HUES64 (cell line): ENCODE measurements at regions not wholly inside any gene's neighbourhood (a gene's known extent, or its start where the extent isn't known, plus 50 kb on each side); places are given as distances from the start of the nearest gene placed in this dataset.

Experiments
- H3K27ac ChIP-seq: 2 replicates; pipeline ENCODE4 v1.7.0; 2013; ENCODE audit warnings: low read depth, low read length, inconsistent platforms
- H3K27me3 ChIP-seq: 2 replicates; pipeline ENCODE4 v1.6.1; 2013; ENCODE audit warnings: mild to moderate bottlenecking, low read length; ENCODE audit not compliant: insufficient read depth
- H3K36me3 ChIP-seq: 2 replicates; pipeline ENCODE4 v1.6.1; 2013; ENCODE audit warnings: mild to moderate bottlenecking, low read length; ENCODE audit not compliant: insufficient read depth
- H3K4me1 ChIP-seq: 2 replicates; pipeline ENCODE4 v1.6.1; 2013; ENCODE audit warnings: mild to moderate bottlenecking, low read length, moderate library complexity; ENCODE audit not compliant: insufficient read depth
- H3K4me3 ChIP-seq: 2 replicates; pipeline ENCODE4 v1.5.1; 2013; ENCODE audit warnings: mild to moderate bottlenecking, low read length, moderate library complexity
- H3K9ac ChIP-seq: 2 replicates; pipeline ENCODE4 v1.6.1; 2013; ENCODE audit warnings: mild to moderate bottlenecking, low read depth, low read length
- H3K9me3 ChIP-seq: 2 replicates; pipeline ENCODE4 v1.6.1; 2013; ENCODE audit warnings: low read depth, low read length; ENCODE audit not compliant: insufficient read depth
- WGBS: fragments of 150-250, 120-280 bp; methylation state at CpG from one replicate; pipeline ENCODE4 v1.1.7; 2013; ENCODE audit warnings: missing lambda C conversion rate; 5-methylcytosine and 5-hydroxymethylcytosine counted together

- no peaks in the 10 kb centered on the region for H3K36me3 ChIP-seq
- H3K4me3 ChIP-seq = no peak overlapping the region
- no peaks in the 10 kb centered on the region for H3K9me3 ChIP-seq
- H3K27me3 ChIP-seq = no peaks in the 10 kb centered on the region
- no peak overlapping the region for H3K27ac ChIP-seq
- 91% methylated on average over 1 of the region's 1 CpG for WGBS
- H3K9ac ChIP-seq = no peak overlapping the region
- no peaks in the 10 kb centered on the region for H3K4me1 ChIP-seq
Observed at GRCh38 chr3:147640781-147641180, 231.6 kb downstream of the ZIC1 start.

GRCh38 chr3:147645761-147646160 lies 236.6 kb downstream of the ZIC1 start:
- no peaks in the 10 kb centered on the region for H3K4me1 ChIP-seq
- 89% methylated on average over 1 of the region's 1 CpG for WGBS
- H3K9ac ChIP-seq = no peak overlapping the region
- no peak overlapping the region for H3K27ac ChIP-seq
- H3K27me3 ChIP-seq = no peaks in the 10 kb centered on the region
- H3K4me3 ChIP-seq = no peak overlapping the region
- H3K9me3 ChIP-seq = no peaks in the 10 kb centered on the region
- no peaks in the 10 kb centered on the region for H3K36me3 ChIP-seq

GRCh38 chr3:147649475-147649874 lies 240.3 kb downstream of the ZIC1 start:
- H3K27me3 ChIP-seq = no peaks in the 10 kb centered on the region
- no peaks in the 10 kb centered on the region for H3K9me3 ChIP-seq
- no peaks in the 10 kb centered on the region for H3K36me3 ChIP-seq
- 99% methylated on average over 3 of the region's 3 CpGs for WGBS
- H3K9ac ChIP-seq = no peak overlapping the region
- H3K4me3 ChIP-seq = no peak overlapping the region
- no peaks in the 10 kb centered on the region for H3K4me1 ChIP-seq
- no peak overlapping the region for H3K27ac ChIP-seq

- Histone ChIP-seq H3K27ac (no peak overlapping the region), H3K4me1 (no peaks in the 10 kb centered on the region), H3K4me3 (no peak overlapping the region), H3K27me3 (no peaks in the 10 kb centered on the region), H3K9ac (no peak overlapping the region), H3K36me3 (no peaks in the 10 kb centered on the region), H3K9me3 (no peaks in the 10 kb centered on the region)
- 78% methylated on average over 2 of the region's 3 CpGs for WGBS
Observed at GRCh38 chr3:147651107-147651778, 242.1 kb downstream of the ZIC1 start.

- Histone ChIP-seq H3K4me3 (no peak overlapping the region), H3K9ac (no peak overlapping the region), H3K27me3 (no peaks in the 10 kb centered on the region), H3K27ac (no peak overlapping the region), H3K4me1 (no peaks in the 10 kb centered on the region), H3K9me3 (no peaks in the 10 kb centered on the region), H3K36me3 (no peaks in the 10 kb centered on the region)
- WGBS = 95% methylated on average over 2 of the region's 3 CpGs
Observed at GRCh38 chr3:147652651-147653366, 243.6 kb downstream of the ZIC1 start.

GRCh38 chr3:147653367-147653923 lies 244.3 kb downstream of the ZIC1 start:
- Histone ChIP-seq H3K27ac (no peak overlapping the region), H3K36me3 (no peaks in the 10 kb centered on the region), H3K27me3 (no peaks in the 10 kb centered on the region), H3K4me3 (no peak overlapping the region), H3K4me1 (no peaks in the 10 kb centered on the region), H3K9me3 (0 out of 2 replicates have a peak, but pooled peaks cover 2% of the 10 kb centered on the region), H3K9ac (no peak overlapping the region)
- 95% methylated on average over 1 of the region's 1 CpG for WGBS

- Histone ChIP-seq H3K4me1 (no peaks in the 10 kb centered on the region), H3K9ac (no peak overlapping the region), H3K27me3 (no peaks in the 10 kb centered on the region), H3K4me3 (no peak overlapping the region), H3K36me3 (no peaks in the 10 kb centered on the region), H3K9me3 (0 out of 2 replicates have a peak, but pooled peaks cover 2% of the 10 kb centered on the region), H3K27ac (no peak overlapping the region)
- 92% methylated on average over 3 of the region's 3 CpGs for WGBS
Observed at GRCh38 chr3:147654827-147655226, 245.7 kb downstream of the ZIC1 start.

GRCh38 chr3:147655236-147655635 lies 246.1 kb downstream of the ZIC1 start:
- no peaks in the 10 kb centered on the region for H3K27me3 ChIP-seq
- 0 out of 2 replicates have a peak, but pooled peaks cover 2% of the 10 kb centered on the region for H3K9me3 ChIP-seq
- H3K4me3 ChIP-seq = no peak overlapping the region
- WGBS = 87% methylated on average over 1 of the region's 2 CpGs
- H3K27ac ChIP-seq = no peak overlapping the region
- H3K9ac ChIP-seq = no peak overlapping the region
- no peaks in the 10 kb centered on the region for H3K4me1 ChIP-seq
- H3K36me3 ChIP-seq = no peaks in the 10 kb centered on the region

GRCh38 chr3:147656023-147656422 lies 246.9 kb downstream of the ZIC1 start:
- H3K9ac ChIP-seq = no peak overlapping the region
- no peaks in the 10 kb centered on the region for H3K36me3 ChIP-seq
- H3K27ac ChIP-seq = no peak overlapping the region
- WGBS = 95% methylated on average over 2 of the region's 2 CpGs
- H3K4me3 ChIP-seq = no peak overlapping the region
- no peaks in the 10 kb centered on the region for H3K4me1 ChIP-seq
- no peaks in the 10 kb centered on the region for H3K27me3 ChIP-seq
- 0 out of 2 replicates have a peak, but pooled peaks cover 2% of the 10 kb centered on the region for H3K9me3 ChIP-seq

- Histone ChIP-seq H3K9ac (no peak overlapping the region), H3K27me3 (no peaks in the 10 kb centered on the region), H3K27ac (no peak overlapping the region), H3K4me1 (no peaks in the 10 kb centered on the region), H3K36me3 (no peaks in the 10 kb centered on the region), H3K4me3 (no peak overlapping the region), H3K9me3 (0 out of 2 replicates have a peak, but pooled peaks cover 2% of the 10 kb centered on the region)
- WGBS = 83% methylated on average over 3 of the region's 3 CpGs
Observed at GRCh38 chr3:147661916-147662315, 252.8 kb downstream of the ZIC1 start.

GRCh38 chr3:147662705-147663104 lies 253.5 kb downstream of the ZIC1 start:
- Histone ChIP-seq H3K9me3 (0 out of 2 replicates have a peak, but pooled peaks cover 2% of the 10 kb centered on the region), H3K27me3 (no peaks in the 10 kb centered on the region), H3K36me3 (no peaks in the 10 kb centered on the region), H3K4me1 (no peaks in the 10 kb centered on the region), H3K4me3 (no peak overlapping the region), H3K9ac (no peak overlapping the region), H3K27ac (no peak overlapping the region)
- 94% methylated on average over 1 of the region's 1 CpG for WGBS
